ENCODE measurements at regions not wholly inside any gene's neighbourhood (a gene's known extent, or its start where the extent isn't known, plus 50 kb on each side); places are given as distances from the start of the nearest gene placed in this dataset.

GRCh38 chr3:22536541-22536940 lies 666.6 kb upstream of the UBE2E2 start:
- Histone ChIP-seq H3K27ac (ENCODE audit: low read length) (no peak overlapping the region), H3K27me3 (ENCODE audit: control insufficient read depth, insufficient read depth, low read length) (no peaks in the 10 kb centered on the region), H3K9me3 (ENCODE audit: control insufficient read depth, low read depth, low read length) (no peaks in the 10 kb centered on the region), H3K4me1 (ENCODE audit: control insufficient read depth, insufficient read depth, low read length) (no peaks in the 10 kb centered on the region), H3K36me3 (ENCODE audit: control insufficient read depth, insufficient read depth, low read length) (no peaks in the 10 kb centered on the region), H3K4me3 (ENCODE audit: low read length) (no peak overlapping the region)
- no peak for DNase-seq
- WGBS (ENCODE audit: insufficient coverage, low lambda C conversion rate), result no CpG with 5 or more reads among the region's 1 CpG

GRCh38 chr3:22537560-22537959 lies 665.6 kb upstream of the UBE2E2 start:
- Histone ChIP-seq H3K36me3 (ENCODE audit: control insufficient read depth, insufficient read depth, low read length) (no peaks in the 10 kb centered on the region), H3K4me3 (ENCODE audit: low read length) (no peak overlapping the region), H3K9me3 (ENCODE audit: control insufficient read depth, low read depth, low read length) (no peaks in the 10 kb centered on the region), H3K27me3 (ENCODE audit: control insufficient read depth, insufficient read depth, low read length) (no peaks in the 10 kb centered on the region), H3K4me1 (ENCODE audit: control insufficient read depth, insufficient read depth, low read length) (no peaks in the 10 kb centered on the region), H3K27ac (ENCODE audit: low read length) (no peak overlapping the region)
- DNase-seq, result no peak
- 90% methylated on average over 1 of the region's 1 CpG for WGBS (ENCODE audit: insufficient coverage, low lambda C conversion rate)

- no peaks in the 10 kb centered on the region for H3K27me3 ChIP-seq (ENCODE audit: control insufficient read depth, insufficient read depth, low read length)
- H3K4me1 ChIP-seq (ENCODE audit: control insufficient read depth, insufficient read depth, low read length), result no peaks in the 10 kb centered on the region
- WGBS (ENCODE audit: insufficient coverage, low lambda C conversion rate), result no CpG with 5 or more reads among the region's 2 CpGs
- no peak overlapping the region for H3K27ac ChIP-seq (ENCODE audit: low read length)
- no peak for DNase-seq
- H3K4me3 ChIP-seq (ENCODE audit: low read length), result no peak overlapping the region
- no peaks in the 10 kb centered on the region for H3K36me3 ChIP-seq (ENCODE audit: control insufficient read depth, insufficient read depth, low read length)
- H3K9me3 ChIP-seq (ENCODE audit: control insufficient read depth, low read depth, low read length), result no peaks in the 10 kb centered on the region
Measured at GRCh38 chr3:22542311-22542710, 660.8 kb upstream of the UBE2E2 start.

GRCh38 chr3:22555753-22556435 lies 647.2 kb upstream of the UBE2E2 start:
- H3K4me3 ChIP-seq (ENCODE audit: low read length), result no peak overlapping the region
- H3K4me1 ChIP-seq (ENCODE audit: control insufficient read depth, insufficient read depth, low read length), result no peaks in the 10 kb centered on the region
- DNase-seq, result no peak
- H3K27ac ChIP-seq (ENCODE audit: low read length), result no peak overlapping the region
- no peaks in the 10 kb centered on the region for H3K9me3 ChIP-seq (ENCODE audit: control insufficient read depth, low read depth, low read length)
- 100% methylated on average over 2 of the region's 5 CpGs for WGBS (ENCODE audit: insufficient coverage, low lambda C conversion rate)
- no peaks in the 10 kb centered on the region for H3K27me3 ChIP-seq (ENCODE audit: control insufficient read depth, insufficient read depth, low read length)
- H3K36me3 ChIP-seq (ENCODE audit: control insufficient read depth, insufficient read depth, low read length), result no peaks in the 10 kb centered on the region

- Histone ChIP-seq H3K4me1 (ENCODE audit: control insufficient read depth, insufficient read depth, low read length) (no peaks in the 10 kb centered on the region), H3K36me3 (ENCODE audit: control insufficient read depth, insufficient read depth, low read length) (no peaks in the 10 kb centered on the region), H3K27me3 (ENCODE audit: control insufficient read depth, insufficient read depth, low read length) (no peaks in the 10 kb centered on the region), H3K27ac (ENCODE audit: low read length) (no peak overlapping the region), H3K4me3 (ENCODE audit: low read length) (no peak overlapping the region), H3K9me3 (ENCODE audit: control insufficient read depth, low read depth, low read length) (no peaks in the 10 kb centered on the region)
- DNase-seq, result no peak
Measured at GRCh38 chr3:22565393-22565792, 637.7 kb upstream of the UBE2E2 start.

GRCh38 chr3:22568285-22568684 lies 634.8 kb upstream of the UBE2E2 start:
- Histone ChIP-seq H3K36me3 (ENCODE audit: control insufficient read depth, insufficient read depth, low read length) (no peaks in the 10 kb centered on the region), H3K4me1 (ENCODE audit: control insufficient read depth, insufficient read depth, low read length) (no peaks in the 10 kb centered on the region), H3K27me3 (ENCODE audit: control insufficient read depth, insufficient read depth, low read length) (no peaks in the 10 kb centered on the region), H3K9me3 (ENCODE audit: control insufficient read depth, low read depth, low read length) (no peaks in the 10 kb centered on the region), H3K4me3 (ENCODE audit: low read length) (no peak overlapping the region), H3K27ac (ENCODE audit: low read length) (no peak overlapping the region)
- no CpG with 5 or more reads among the region's 1 CpG for WGBS (ENCODE audit: insufficient coverage, low lambda C conversion rate)
- DNase-seq, result no peak

GRCh38 chr3:22569570-22569969 lies 633.6 kb upstream of the UBE2E2 start:
- WGBS (ENCODE audit: insufficient coverage, low lambda C conversion rate), result 60% methylated on average over 1 of the region's 2 CpGs

GRCh38 chr3:22581007-22581406 lies 622.1 kb upstream of the UBE2E2 start:
- H3K27me3 ChIP-seq (ENCODE audit: control insufficient read depth, insufficient read depth, low read length), result no peaks in the 10 kb centered on the region
- no peak overlapping the region for H3K4me3 ChIP-seq (ENCODE audit: low read length)
- no peak overlapping the region for H3K27ac ChIP-seq (ENCODE audit: low read length)
- no peaks in the 10 kb centered on the region for H3K4me1 ChIP-seq (ENCODE audit: control insufficient read depth, insufficient read depth, low read length)
- no peaks in the 10 kb centered on the region for H3K9me3 ChIP-seq (ENCODE audit: control insufficient read depth, low read depth, low read length)
- DNase-seq, result no peak
- H3K36me3 ChIP-seq (ENCODE audit: control insufficient read depth, insufficient read depth, low read length), result no peaks in the 10 kb centered on the region

More at GRCh38 chr3:22569570-22569969, 633.6 kb upstream of the UBE2E2 start:
- DNase-seq, result no peak
- no peak overlapping the region for H3K27ac ChIP-seq (ENCODE audit: low read length)
- no peak overlapping the region for H3K4me3 ChIP-seq (ENCODE audit: low read length)
- H3K36me3 ChIP-seq (ENCODE audit: control insufficient read depth, insufficient read depth, low read length), result no peaks in the 10 kb centered on the region
- no peaks in the 10 kb centered on the region for H3K9me3 ChIP-seq (ENCODE audit: control insufficient read depth, low read depth, low read length)
- H3K27me3 ChIP-seq (ENCODE audit: control insufficient read depth, insufficient read depth, low read length), result no peaks in the 10 kb centered on the region
- H3K4me1 ChIP-seq (ENCODE audit: control insufficient read depth, insufficient read depth, low read length), result no peaks in the 10 kb centered on the region

GRCh38 chr3:22582266-22582665 lies 620.9 kb upstream of the UBE2E2 start:
- Histone ChIP-seq H3K36me3 (ENCODE audit: control insufficient read depth, insufficient read depth, low read length) (no peaks in the 10 kb centered on the region), H3K27ac (ENCODE audit: low read length) (no peak overlapping the region), H3K4me1 (ENCODE audit: control insufficient read depth, insufficient read depth, low read length) (no peaks in the 10 kb centered on the region), H3K9me3 (ENCODE audit: control insufficient read depth, low read depth, low read length) (no peaks in the 10 kb centered on the region), H3K27me3 (ENCODE audit: control insufficient read depth, insufficient read depth, low read length) (no peaks in the 10 kb centered on the region), H3K4me3 (ENCODE audit: low read length) (no peak overlapping the region)
- no peak for DNase-seq
- WGBS (ENCODE audit: insufficient coverage, low lambda C conversion rate), result no CpG with 5 or more reads among the region's 1 CpG

- no peaks in the 10 kb centered on the region for H3K4me1 ChIP-seq (ENCODE audit: control insufficient read depth, insufficient read depth, low read length)
- no peak for DNase-seq
- no peaks in the 10 kb centered on the region for H3K27me3 ChIP-seq (ENCODE audit: control insufficient read depth, insufficient read depth, low read length)
- H3K27ac ChIP-seq (ENCODE audit: low read length), result no peak overlapping the region
- H3K4me3 ChIP-seq (ENCODE audit: low read length), result no peak overlapping the region
- no peaks in the 10 kb centered on the region for H3K9me3 ChIP-seq (ENCODE audit: control insufficient read depth, low read depth, low read length)
- no peaks in the 10 kb centered on the region for H3K36me3 ChIP-seq (ENCODE audit: control insufficient read depth, insufficient read depth, low read length)
- 80% methylated on average over 1 of the region's 2 CpGs for WGBS (ENCODE audit: insufficient coverage, low lambda C conversion rate)
Measured at GRCh38 chr3:22585504-22585903, 617.6 kb upstream of the UBE2E2 start.

GRCh38 chr3:22585911-22586310 lies 617.2 kb upstream of the UBE2E2 start:
- no peaks in the 10 kb centered on the region for H3K36me3 ChIP-seq (ENCODE audit: control insufficient read depth, insufficient read depth, low read length)
- no peaks in the 10 kb centered on the region for H3K4me1 ChIP-seq (ENCODE audit: control insufficient read depth, insufficient read depth, low read length)
- H3K27me3 ChIP-seq (ENCODE audit: control insufficient read depth, insufficient read depth, low read length), result no peaks in the 10 kb centered on the region
- H3K4me3 ChIP-seq (ENCODE audit: low read length), result no peak overlapping the region
- DNase-seq, result no peak
- WGBS (ENCODE audit: insufficient coverage, low lambda C conversion rate), result no CpG with 5 or more reads among the region's 2 CpGs
- no peak overlapping the region for H3K27ac ChIP-seq (ENCODE audit: low read length)
- H3K9me3 ChIP-seq (ENCODE audit: control insufficient read depth, low read depth, low read length), result no peaks in the 10 kb centered on the region

Measured in large intestine (tissue), 3 donors.